Left lung (tissue), 4 donors: ENCODE measurements at regions not wholly inside any gene's neighbourhood (a gene's known extent, or its start where the extent isn't known, plus 50 kb on each side); places are given as distances from the start of the nearest gene placed in this dataset.

ENCODE experiments used
- ATAC-seq: fragments of 200-7000 bp; cut with Tn5 transposase; one replicate; pipeline ENCODE4 v1.9.1; 2020; ENCODE audit warnings: moderate library complexity
- DNase-seq, 4 donors: peaks; one replicate each; pipeline ENCODE4 v3.0.0-alpha.2; 2013 to 2020
- H3K27ac ChIP-seq, 2 donors: fragments of 200-600 bp; sonication (generic) in 1 of 2; one replicate each; pipeline versions ENCODE4 v1.5.0 to v1.8.0; 2020 to 2021
- H3K27me3 ChIP-seq, 2 donors: fragments of 200-600 bp; sonication (generic) in 1 of 2; one replicate each; pipeline versions ENCODE4 v1.5.0 to v1.8.0; 2020 to 2021
- H3K36me3 ChIP-seq, 2 donors: fragments of 200-600 bp; sonication (generic) in 1 of 2; one replicate each; pipeline versions ENCODE4 v1.5.0 to v1.8.0; 2020 to 2021
- H3K4me1 ChIP-seq, 2 donors: fragments of 200-600 bp; one replicate each; pipeline ENCODE4 v1.8.0; 2021
- H3K4me3 ChIP-seq, 2 donors: fragments of 200-600 bp; sonication (generic) in 1 of 2; one replicate each; pipeline versions ENCODE4 v1.5.0 to v1.8.0; 2020 to 2021; ENCODE audit warnings: mild to moderate bottlenecking in 1 of 2
- H3K9me3 ChIP-seq, 2 donors: fragments of 200-600 bp; sonication (generic) in 1 of 2; one replicate each; pipeline versions ENCODE4 v1.5.0 to v1.8.0; 2020 to 2021
- CTCF ChIP-seq, 2 donors: fragments of 200-600 bp; sonication (generic) in 1 of 2; IDR thresholded peaks; one replicate each; pipeline versions ENCODE4 v1.5.0 to v1.8.0; 2021; ENCODE audit warnings: antibody characterized with exemption in 2 of 2
- intact Hi-C, 2 donors: fragments of 100-400 bp; cut with DNase I; formaldehyde crosslinking; loops; one replicate each; pipeline versions ENCODE4 v1.11.2 to v1.14.2; 2022
- donor health status: DM: no; HTN: yes; CAD: no.
- donor health status: DM: no; HTN: no; CAD: no.

- Histone ChIP-seq H3K9me3 (no peaks in the 10 kb centered on the region), H3K4me3 (no peak overlapping the region), H3K4me1 (no peaks in the 10 kb centered on the region), H3K36me3 (no peaks in the 10 kb centered on the region), H3K27me3 (no peaks in the 10 kb centered on the region), H3K27ac (no peak overlapping the region)
- DNase-seq (no peak), ATAC-seq (no peak)
- TF ChIP-seq CTCF (IDR thresholded peaks at IDR 0.05), result no peak
- intact Hi-C loops, result no loop called here
Measured at GRCh38 chr13:74024314-74024713, 109.9 kb downstream of the KLF12 start.

GRCh38 chr13:74023484-74023883 lies 110.7 kb downstream of the KLF12 start:
- no peaks in the 10 kb centered on the region for H3K27me3 ChIP-seq
- H3K27ac ChIP-seq, result no peak overlapping the region
- no peaks in the 10 kb centered on the region for H3K36me3 ChIP-seq
- intact Hi-C loops, result no loop called here
- no peaks in the 10 kb centered on the region for H3K4me1 ChIP-seq
- no peak for ATAC-seq
- H3K4me3 ChIP-seq, result no peak overlapping the region
- no peak for TF ChIP-seq CTCF (IDR thresholded peaks at IDR 0.05)
- H3K9me3 ChIP-seq, result no peaks in the 10 kb centered on the region
- DNase-seq, result no peak

GRCh38 chr13:74021505-74021904 lies 112.7 kb downstream of the KLF12 start:
- no peaks in the 10 kb centered on the region for H3K36me3 ChIP-seq
- TF ChIP-seq CTCF (IDR thresholded peaks at IDR 0.05), result no peak
- no peak for ATAC-seq
- H3K27ac ChIP-seq, result no peak overlapping the region
- H3K4me1 ChIP-seq, result no peaks in the 10 kb centered on the region
- H3K4me3 ChIP-seq, result no peak overlapping the region
- intact Hi-C loops, result no loop called here
- DNase-seq, result no peak
- H3K9me3 ChIP-seq, result no peaks in the 10 kb centered on the region
- H3K27me3 ChIP-seq, result no peaks in the 10 kb centered on the region

GRCh38 chr13:74018062-74018431 lies 116.2 kb downstream of the KLF12 start:
- Histone ChIP-seq H3K27ac (no peak overlapping the region), H3K4me3 (no peak overlapping the region), H3K9me3 (no peaks in the 10 kb centered on the region), H3K27me3 (no peaks in the 10 kb centered on the region), H3K4me1 (no peaks in the 10 kb centered on the region), H3K36me3 (no peaks in the 10 kb centered on the region)
- intact Hi-C loops, result no loop called here
- ATAC-seq, result no peak
- no peak for TF ChIP-seq CTCF (IDR thresholded peaks at IDR 0.05)
- no peak for DNase-seq

- intact Hi-C loops, result no loop called here
- Histone ChIP-seq H3K27me3 (no peaks in the 10 kb centered on the region), H3K4me3 (no peak overlapping the region), H3K36me3 (no peaks in the 10 kb centered on the region), H3K4me1 (no peaks in the 10 kb centered on the region), H3K27ac (no peak overlapping the region), H3K9me3 (no peaks in the 10 kb centered on the region)
- ATAC-seq (no peak), DNase-seq (no peak)
- TF ChIP-seq CTCF (IDR thresholded peaks at IDR 0.05), result no peak
Measured at GRCh38 chr13:74017301-74018061, 116.7 kb downstream of the KLF12 start.
